ENCODE measurements at regions not wholly inside any gene's neighbourhood (a gene's known extent, or its start where the extent isn't known, plus 50 kb on each side); places are given as distances from the start of the nearest gene placed in this dataset.

GRCh38 chr10:121231079-121231478 lies 367.2 kb downstream of the FGFR2 start:
- TF ChIP-seq, protein P1, sequence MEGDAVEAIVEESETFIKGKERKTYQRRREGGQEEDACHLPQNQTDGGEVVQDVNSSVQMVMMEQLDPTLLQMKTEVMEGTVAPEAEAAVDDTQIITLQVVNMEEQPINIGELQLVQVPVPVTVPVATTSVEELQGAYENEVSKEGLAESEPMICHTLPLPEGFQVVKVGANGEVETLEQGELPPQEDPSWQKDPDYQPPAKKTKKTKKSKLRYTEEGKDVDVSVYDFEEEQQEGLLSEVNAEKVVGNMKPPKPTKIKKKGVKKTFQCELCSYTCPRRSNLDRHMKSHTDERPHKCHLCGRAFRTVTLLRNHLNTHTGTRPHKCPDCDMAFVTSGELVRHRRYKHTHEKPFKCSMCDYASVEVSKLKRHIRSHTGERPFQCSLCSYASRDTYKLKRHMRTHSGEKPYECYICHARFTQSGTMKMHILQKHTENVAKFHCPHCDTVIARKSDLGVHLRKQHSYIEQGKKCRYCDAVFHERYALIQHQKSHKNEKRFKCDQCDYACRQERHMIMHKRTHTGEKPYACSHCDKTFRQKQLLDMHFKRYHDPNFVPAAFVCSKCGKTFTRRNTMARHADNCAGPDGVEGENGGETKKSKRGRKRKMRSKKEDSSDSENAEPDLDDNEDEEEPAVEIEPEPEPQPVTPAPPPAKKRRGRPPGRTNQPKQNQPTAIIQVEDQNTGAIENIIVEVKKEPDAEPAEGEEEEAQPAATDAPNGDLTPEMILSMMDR (IDR thresholded peaks at IDR 0.05), result no peak
- no peak for ATAC-seq (ENCODE audit: low read depth)
- intact Hi-C loops (cut with micrococcal nuclease), result no loop called here
- DNase-seq, result no peak
- H3K4me1 Mint-ChIP-seq, result no peaks in the 10 kb centered on the region
- ChIA-PET CTCF (no interaction called here), POLR2A (no interaction called here)
- no peaks in the 10 kb centered on the region for H3K27me3 Mint-ChIP-seq
- no peaks in the 10 kb centered on the region for H3K9me3 Mint-ChIP-seq
- no peaks in the 10 kb centered on the region for H3K36me3 Mint-ChIP-seq (ENCODE audit: low read depth)
- H3K4me3 Mint-ChIP-seq, result no peak overlapping the region
- H3K27ac Mint-ChIP-seq, result no peak overlapping the region

DNA sequence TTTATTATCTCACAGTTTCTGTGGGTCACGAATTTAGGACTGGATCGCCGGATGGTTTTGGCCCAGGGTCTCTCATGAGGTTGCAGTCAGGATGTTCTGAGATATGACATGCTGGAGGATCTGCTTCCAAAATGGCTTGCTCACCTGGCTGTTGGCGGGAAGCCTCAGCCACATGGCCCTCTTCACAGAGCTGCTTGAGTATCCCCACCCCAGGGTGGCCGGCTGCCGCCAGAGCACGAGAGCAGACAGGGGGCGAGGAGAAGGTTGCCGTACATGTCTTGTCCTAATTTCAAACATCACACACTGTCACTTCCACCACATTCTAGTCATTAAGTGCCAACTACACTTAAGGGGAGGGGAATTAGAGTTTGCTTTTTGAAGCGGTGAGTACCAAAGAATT lies 365.8 kb downstream of the FGFR2 start:
- Mint-ChIP-seq H3K27ac (no peak overlapping the region), H3K27me3 (no peaks in the 10 kb centered on the region), H3K9me3 (no peaks in the 10 kb centered on the region), H3K4me1 (no peaks in the 10 kb centered on the region), H3K4me3 (no peak overlapping the region), H3K36me3 (ENCODE audit: low read depth) (no peaks in the 10 kb centered on the region)
- no peak for ATAC-seq (ENCODE audit: low read depth)
- ChIA-PET POLR2A (no interaction called here), CTCF (no interaction called here)
- intact Hi-C loops (cut with micrococcal nuclease), result no loop called here
- DNase-seq, result no peak
- TF ChIP-seq, protein P1 (IDR thresholded peaks at IDR 0.05), result no peak

DNA sequence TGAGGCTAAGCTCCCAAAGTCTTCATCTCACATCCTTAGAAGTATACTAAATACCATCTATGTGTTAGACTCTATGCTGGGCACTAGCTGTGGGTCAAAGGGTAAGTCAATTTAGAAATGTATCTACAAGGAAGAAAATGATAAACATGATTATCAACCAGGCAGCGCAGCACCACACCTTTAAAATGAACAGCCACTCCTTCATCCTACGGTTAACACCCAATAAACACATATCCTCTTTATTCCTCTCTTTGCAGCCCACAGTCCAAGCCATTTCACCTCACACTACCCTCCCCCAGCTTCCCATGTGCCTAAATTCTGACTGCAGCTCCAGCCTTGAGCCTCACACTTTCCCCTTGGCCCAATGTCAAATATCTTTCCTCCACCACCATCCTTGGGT lies 362.6 kb downstream of the FGFR2 start:
- intact Hi-C loops (cut with micrococcal nuclease), result no loop called here
- ATAC-seq (ENCODE audit: low read depth) (no peak), DNase-seq (no peak)
- no peaks in the 10 kb centered on the region for H3K27me3 Mint-ChIP-seq
- H3K36me3 Mint-ChIP-seq (ENCODE audit: low read depth), result no peaks in the 10 kb centered on the region
- POLR2A ChIA-PET, result no interaction called here
- TF ChIP-seq, protein P1 (IDR thresholded peaks at IDR 0.05), result no peak
- peaks cover 6% of the 10 kb centered on the region for H3K9me3 Mint-ChIP-seq
- CTCF ChIA-PET, result no interaction called here
- no peaks in the 10 kb centered on the region for H3K4me1 Mint-ChIP-seq
- no peak overlapping the region for H3K27ac Mint-ChIP-seq
- no peak overlapping the region for H3K4me3 Mint-ChIP-seq

- H3K27ac Mint-ChIP-seq, result no peak overlapping the region
- no peaks in the 10 kb centered on the region for H3K4me1 Mint-ChIP-seq
- ATAC-seq (ENCODE audit: low read depth) (no peak), DNase-seq (no peak)
- no peak overlapping the region for H3K4me3 Mint-ChIP-seq
- CTCF ChIA-PET, result no interaction called here
- POLR2A ChIA-PET, result no interaction called here
- no peaks in the 10 kb centered on the region for H3K36me3 Mint-ChIP-seq (ENCODE audit: low read depth)
- intact Hi-C loops (cut with micrococcal nuclease), result no loop called here
- TF ChIP-seq, protein P1 (IDR thresholded peaks at IDR 0.05), result no peak
- H3K9me3 Mint-ChIP-seq, result peaks cover 6% of the 10 kb centered on the region
- no peaks in the 10 kb centered on the region for H3K27me3 Mint-ChIP-seq
These were observed 361.6 kb downstream of the FGFR2 start for GRCh38 chr10:121236621-121237020.

DNA sequence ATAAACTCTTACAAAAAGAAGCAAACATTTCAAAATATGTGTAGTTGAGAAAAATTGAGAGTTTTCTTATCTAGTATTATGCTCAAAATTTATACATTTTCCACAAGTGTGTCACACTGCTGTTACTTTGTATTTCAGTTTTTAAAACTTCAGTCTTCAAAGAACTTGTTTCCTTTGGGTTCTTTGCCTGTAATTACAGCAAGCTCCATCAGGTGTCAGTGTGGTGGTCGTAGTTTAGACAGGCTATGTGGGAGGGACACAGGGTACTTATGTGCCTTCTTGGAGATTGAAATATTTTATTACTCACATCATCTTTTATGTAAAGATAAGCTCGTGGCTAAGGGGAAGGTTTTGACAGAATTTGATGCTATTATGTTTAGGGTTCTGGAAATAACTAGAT lies 360.5 kb downstream of the FGFR2 start:
- H3K4me3 Mint-ChIP-seq, result no peak overlapping the region
- ATAC-seq (ENCODE audit: low read depth) (no peak), DNase-seq (no peak)
- ChIA-PET POLR2A (no interaction called here), CTCF (no interaction called here)
- H3K27me3 Mint-ChIP-seq, result no peaks in the 10 kb centered on the region
- intact Hi-C loops (cut with micrococcal nuclease), result no loop called here
- no peak overlapping the region for H3K27ac Mint-ChIP-seq
- H3K36me3 Mint-ChIP-seq (ENCODE audit: low read depth), result no peaks in the 10 kb centered on the region
- H3K4me1 Mint-ChIP-seq, result no peaks in the 10 kb centered on the region
- H3K9me3 Mint-ChIP-seq, result peaks cover 6% of the 10 kb centered on the region
- TF ChIP-seq, protein P1 (IDR thresholded peaks at IDR 0.05), result no peak
